NCI-H1105 treated with DMSO at 0.1 percent for 48 hours (cell line): ENCODE measurements at regions not wholly inside any gene's neighbourhood (a gene's known extent, or its start where the extent isn't known, plus 50 kb on each side); places are given as distances from the start of the nearest gene placed in this dataset.
A peak's percentile ranks its signal among the peaks of the same experiment; 100 is the strongest.

Experiments used
- DNase-seq: peaks from one replicate; lab custom pipeline; 2025; lab: John Stamatoyannopoulos, UW

GRCh38 chr3:103056542-103056941 lies 621.7 kb downstream of the ZPLD1 start:
- DNase-seq = no peak

DNA sequence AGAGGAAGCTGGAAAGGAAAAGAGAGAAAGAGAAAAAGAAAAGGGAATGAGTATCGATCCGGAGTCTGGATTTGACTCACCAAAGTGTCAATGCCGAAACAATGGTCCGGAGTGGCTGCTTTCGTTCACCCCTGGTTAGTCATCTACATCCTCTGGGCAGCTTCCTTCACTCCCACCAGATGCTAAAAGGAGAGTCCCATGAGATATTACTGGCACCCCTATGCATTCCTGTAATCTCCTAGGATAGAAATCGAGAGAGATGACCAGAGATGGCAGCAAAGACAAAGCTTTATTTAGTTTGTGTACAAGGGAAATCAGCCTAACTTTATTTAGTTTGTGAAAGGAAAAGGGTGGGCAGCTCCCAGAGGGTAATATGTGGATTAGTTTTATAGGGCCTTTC lies 622.2 kb downstream of the ZPLD1 start:
- no peak for DNase-seq

GRCh38 chr3:103057487-103057886 lies 622.7 kb downstream of the ZPLD1 start:
- no peak for DNase-seq

DNA sequence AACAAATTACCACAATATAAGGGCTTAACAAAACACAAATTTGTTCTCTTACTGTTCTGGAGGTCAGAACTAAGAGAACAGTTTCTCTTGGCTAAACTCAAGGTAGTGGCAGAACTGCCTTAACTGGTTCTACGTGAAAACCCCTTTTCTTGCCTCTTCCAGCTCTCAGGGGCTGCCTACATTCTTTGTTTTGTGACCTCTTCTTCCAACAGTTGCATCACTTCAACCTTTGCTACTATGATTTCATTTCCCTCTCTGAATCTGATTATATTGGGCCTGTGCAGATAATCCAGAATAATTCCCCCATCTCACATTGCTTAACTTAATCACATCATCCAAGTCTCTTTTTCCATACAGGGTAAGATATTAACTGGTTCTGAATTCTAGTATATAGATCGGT lies 624.6 kb downstream of the ZPLD1 start:
- DNase-seq = no peak

- no peak for DNase-seq
These were observed 625.4 kb downstream of the ZPLD1 start for GRCh38 chr3:103060242-103060641.

GRCh38 chr3:103067963-103068362 lies 633.1 kb downstream of the ZPLD1 start:
- DNase-seq = no peak

- DNase-seq = no peak
These were observed 640.5 kb downstream of the ZPLD1 start for GRCh38 chr3:103075282-103075681.

GRCh38 chr3:103077910-103078309 lies 643.1 kb downstream of the ZPLD1 start:
- DNase-seq = no peak

DNA sequence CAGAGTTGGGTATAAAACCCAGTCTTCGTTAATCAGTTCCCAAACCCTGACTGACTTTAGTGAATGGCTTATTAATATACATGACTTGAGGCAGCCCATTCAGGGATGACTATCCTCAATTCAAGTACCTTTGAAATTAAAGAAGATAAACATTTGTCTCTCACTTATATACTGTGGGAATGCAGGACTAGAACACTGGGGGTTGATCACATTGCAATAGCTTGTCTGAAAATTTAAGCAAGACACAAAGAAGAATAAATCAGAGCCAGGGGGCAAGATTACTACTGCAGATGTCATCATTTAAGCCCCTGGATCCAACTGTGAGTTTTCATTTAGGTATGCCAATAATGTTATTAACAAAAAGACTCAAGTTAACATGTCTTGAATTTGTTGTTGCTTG lies 647.7 kb downstream of the ZPLD1 start:
- DNase-seq = no peak

GRCh38 chr3:103083848-103084631 lies 649.2 kb downstream of the ZPLD1 start:
- peak; percentile 66 for DNase-seq

- no peak for DNase-seq
These were observed 650.6 kb downstream of the ZPLD1 start for GRCh38 chr3:103085465-103085864.

DNA sequence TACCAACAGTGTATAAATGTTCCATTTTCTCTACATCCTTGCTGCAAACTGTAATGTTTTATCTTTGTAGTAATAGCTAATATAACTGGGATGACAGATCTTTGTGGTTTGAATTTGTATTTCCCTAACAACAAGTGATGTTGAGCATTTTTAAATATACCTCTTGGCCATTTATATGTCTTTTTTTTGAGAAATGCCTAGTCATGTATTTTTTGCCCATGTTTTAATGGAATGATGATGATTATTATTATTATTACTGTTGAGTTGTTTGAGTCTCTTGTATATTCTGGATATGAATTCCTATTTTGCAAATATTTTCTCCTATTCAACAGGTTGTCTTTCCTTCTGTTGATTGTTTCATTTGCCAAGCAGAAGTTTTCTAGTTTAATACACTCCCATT lies 654.9 kb downstream of the ZPLD1 start:
- no peak for DNase-seq

DNA sequence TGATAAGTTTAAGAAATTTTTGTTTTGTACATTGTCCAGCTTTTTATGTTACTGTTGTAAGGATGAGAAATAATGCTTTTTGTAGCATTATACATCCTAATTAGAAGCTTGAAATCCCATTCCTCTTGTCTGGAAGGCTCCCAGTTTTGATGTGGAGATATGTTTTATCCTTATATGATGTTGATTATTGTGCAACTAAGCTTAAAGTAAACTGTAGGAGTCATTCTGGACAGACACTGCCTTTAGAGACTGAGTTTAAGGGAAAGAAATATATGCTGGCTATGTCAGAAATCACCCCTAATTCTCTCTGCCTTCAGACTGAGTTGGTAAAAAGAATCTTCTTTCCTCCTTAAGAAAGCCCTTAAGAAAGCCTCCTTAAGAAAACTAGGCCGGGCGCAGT lies 670.4 kb downstream of the ZPLD1 start:
- no peak for DNase-seq

DNA sequence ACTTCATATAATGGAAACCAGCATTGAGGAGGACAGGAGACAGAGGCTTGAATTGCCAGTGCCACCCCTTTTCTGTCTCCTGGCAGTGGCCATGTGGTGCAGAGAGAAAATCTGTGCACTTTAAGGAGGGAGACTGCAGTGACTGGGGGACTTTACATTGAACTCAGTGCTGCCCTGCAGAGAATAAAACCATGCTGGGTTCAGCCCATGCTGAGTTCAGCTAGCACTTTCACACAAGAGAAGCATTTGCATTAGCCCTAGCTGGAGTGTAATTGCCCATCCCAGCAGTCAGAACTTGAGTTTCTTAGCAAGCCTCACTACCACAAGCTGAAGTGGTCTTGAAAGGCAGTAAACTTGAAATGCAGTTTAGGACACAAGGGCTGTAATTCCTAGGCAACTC lies 677.5 kb downstream of the ZPLD1 start:
- DNase-seq = no peak

DNA sequence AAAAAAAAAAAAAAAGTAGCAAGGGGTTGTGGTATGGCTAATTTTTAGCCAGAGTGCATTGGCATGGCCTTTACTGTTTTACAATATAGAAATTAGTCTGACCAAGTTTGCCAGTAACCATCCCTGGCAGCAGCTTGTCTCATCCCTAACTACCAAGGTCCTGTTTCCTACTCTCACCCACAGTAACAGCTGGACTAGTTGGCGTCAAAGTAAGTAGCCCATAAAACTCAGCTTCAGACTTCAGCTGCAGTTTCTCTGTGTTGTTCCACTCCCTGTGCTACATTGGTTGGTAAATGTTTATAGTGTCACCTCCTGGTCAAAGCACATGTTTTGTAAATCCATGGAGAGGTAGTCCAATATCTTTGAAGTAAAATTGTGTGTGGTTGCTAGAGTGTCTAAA lies 691.3 kb downstream of the ZPLD1 start:
- DNase-seq = no peak

- DNase-seq = no peak
These were observed 692.3 kb downstream of the ZPLD1 start for GRCh38 chr3:103127098-103127630.

DNA sequence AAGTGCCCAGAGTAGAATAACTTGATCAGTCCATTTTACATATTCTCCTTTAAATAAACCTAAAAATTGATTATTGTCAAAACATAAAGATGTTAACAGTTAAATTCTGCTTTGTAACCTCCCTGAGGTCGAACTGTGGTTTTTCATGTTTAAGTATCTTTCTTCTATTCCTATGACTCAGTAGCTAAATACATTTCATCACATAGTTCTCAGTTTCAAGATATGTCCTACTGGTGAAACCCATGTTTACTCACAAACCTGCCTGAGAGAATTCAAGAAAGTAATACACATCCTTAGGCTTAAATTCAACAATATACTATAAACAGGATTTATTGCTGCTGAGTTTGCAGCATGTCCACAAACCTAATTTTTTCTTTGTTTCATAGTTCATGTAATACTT lies 692.9 kb downstream of the ZPLD1 start:
- DNase-seq = no peak

GRCh38 chr3:103134023-103134724 lies 699.4 kb downstream of the ZPLD1 start:
- no peak for DNase-seq

DNA sequence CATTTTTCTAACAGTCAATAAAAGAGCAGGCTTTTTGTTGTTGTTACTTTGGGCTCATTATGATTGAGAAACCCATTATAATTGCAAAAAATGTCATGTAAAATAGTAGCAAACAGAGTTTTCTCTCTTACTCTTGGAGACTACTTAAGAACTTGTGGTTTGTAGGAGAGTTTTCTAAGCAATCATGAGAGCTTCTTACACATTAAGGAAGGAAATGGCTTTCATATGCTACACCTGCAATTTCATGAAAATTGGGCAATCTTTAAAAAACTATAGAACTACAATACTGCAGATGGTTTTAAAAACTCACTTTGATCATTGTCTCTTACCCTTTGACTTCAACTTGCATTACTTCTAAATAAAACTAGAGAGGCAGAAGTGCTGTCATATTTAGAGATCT lies 701.8 kb downstream of the ZPLD1 start:
- DNase-seq = no peak

- no peak for DNase-seq
These were observed 703.0 kb downstream of the ZPLD1 start for GRCh38 chr3:103137830-103138229.

- DNase-seq = no peak
These were observed 723.4 kb downstream of the ZPLD1 start for GRCh38 chr3:103158183-103158582.

GRCh38 chr3:103166890-103167289 lies 732.1 kb downstream of the ZPLD1 start:
- DNase-seq = no peak

GRCh38 chr3:103167850-103168249 lies 733.0 kb downstream of the ZPLD1 start:
- no peak for DNase-seq
